ENCODE measurements at regions not wholly inside any gene's neighbourhood (a gene's known extent, or its start where the extent isn't known, plus 50 kb on each side); places are given as distances from the start of the nearest gene placed in this dataset.

DNA sequence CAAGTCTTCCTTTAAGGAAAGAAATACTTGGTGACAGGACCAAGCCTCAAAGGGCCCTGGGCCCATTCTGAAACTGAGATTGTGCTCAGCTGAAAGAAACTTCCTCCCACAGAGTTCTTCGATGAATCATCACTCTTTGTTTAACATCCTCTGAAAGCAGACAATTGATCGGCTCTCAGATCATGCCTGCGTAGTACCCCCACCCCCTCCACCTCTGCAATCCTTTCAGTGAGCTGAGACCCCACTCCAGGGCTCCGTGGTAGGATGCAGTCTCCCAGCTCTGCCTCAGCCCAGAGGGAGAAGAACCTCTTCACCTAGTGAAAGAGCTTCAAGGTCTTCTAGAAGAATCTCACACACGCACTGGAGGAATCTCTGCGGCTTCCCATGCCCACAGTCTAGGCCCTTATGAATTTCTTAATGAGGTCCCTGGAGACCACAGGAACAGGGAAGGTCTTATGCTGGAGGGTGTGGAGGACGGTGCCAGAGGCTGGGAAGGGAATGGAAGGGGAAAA, 104.9 kb upstream of the SOD1 start:
- Histone ChIP-seq H3K36me3 (no peaks in the 10 kb centered on the region), H3K9me3 (no peaks in the 10 kb centered on the region), H3K27ac (no peak overlapping the region), H3K4me3 (ENCODE audit: low read depth in 1 of 2, low read length in 1 of 2) (no peak overlapping the region), H3K27me3 (peaks cover 61% of the 10 kb centered on the region), H3K4me1 (ENCODE audit: control insufficient read depth in 1 of 2, insufficient read depth in 1 of 2, low read depth in 1 of 2, low read length in 1 of 2) (peaks cover 0 to 4% of the 10 kb centered on the region in 2 experiments)
- no peak for TF ChIP-seq CTCF (IDR thresholded peaks at IDR 0.05)

- peaks cover 0 to 4% of the 10 kb centered on the region in 2 experiments for H3K4me1 ChIP-seq (ENCODE audit: control insufficient read depth in 1 of 2, insufficient read depth in 1 of 2, low read depth in 1 of 2, low read length in 1 of 2)
- H3K4me3 ChIP-seq (ENCODE audit: low read depth in 1 of 2, low read length in 1 of 2), result no peak overlapping the region
- no peaks in the 10 kb centered on the region for H3K9me3 ChIP-seq
- H3K27me3 ChIP-seq, result peaks cover 55% of the 10 kb centered on the region
- H3K27ac ChIP-seq, result no peak overlapping the region
- no peak for TF ChIP-seq CTCF (IDR thresholded peaks at IDR 0.05)
- H3K36me3 ChIP-seq, result no peaks in the 10 kb centered on the region
These were observed 105.6 kb upstream of the SOD1 start for GRCh38 chr21:31553926-31554325.

DNA sequence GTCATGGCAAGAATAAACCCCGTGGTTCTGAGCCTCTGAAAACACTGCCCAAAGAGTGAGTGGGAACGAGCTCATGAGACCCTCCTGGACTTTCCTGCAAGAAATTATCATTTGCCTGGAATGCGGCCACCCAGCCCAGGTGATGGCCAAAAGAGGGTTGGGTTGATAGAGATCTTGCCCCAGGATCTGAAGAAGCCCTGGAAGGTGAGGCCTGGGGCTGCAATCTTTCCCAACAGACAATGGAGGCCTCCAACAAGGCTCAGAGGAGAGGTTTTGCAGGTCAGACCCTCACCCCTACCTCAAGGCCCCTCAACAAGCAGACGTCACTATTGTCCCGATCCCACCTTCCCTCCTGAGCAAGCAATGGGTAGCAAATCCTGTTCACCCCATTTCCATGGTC, 106.0 kb upstream of the SOD1 start:
- Histone ChIP-seq H3K27ac (no peak overlapping the region), H3K27me3 (peaks cover 50% of the 10 kb centered on the region), H3K4me3 (ENCODE audit: low read depth in 1 of 2, low read length in 1 of 2) (no peak overlapping the region), H3K9me3 (no peaks in the 10 kb centered on the region), H3K36me3 (no peaks in the 10 kb centered on the region), H3K4me1 (ENCODE audit: control insufficient read depth in 1 of 2, insufficient read depth in 1 of 2, low read depth in 1 of 2, low read length in 1 of 2) (peaks cover 0 to 3% of the 10 kb centered on the region in 2 experiments)
- no peak for TF ChIP-seq CTCF (IDR thresholded peaks at IDR 0.05)

GRCh38 chr21:31552826-31553225, 106.7 kb upstream of the SOD1 start:
- Histone ChIP-seq H3K9me3 (no peaks in the 10 kb centered on the region), H3K36me3 (no peaks in the 10 kb centered on the region), H3K27ac (no peak overlapping the region), H3K4me1 (ENCODE audit: control insufficient read depth in 1 of 2, insufficient read depth in 1 of 2, low read depth in 1 of 2, low read length in 1 of 2) (no peaks in the 10 kb centered on the region), H3K27me3 (peaks cover 44% of the 10 kb centered on the region), H3K4me3 (ENCODE audit: low read depth in 1 of 2, low read length in 1 of 2) (no peak overlapping the region)
- no peak for TF ChIP-seq CTCF (IDR thresholded peaks at IDR 0.05)

DNA sequence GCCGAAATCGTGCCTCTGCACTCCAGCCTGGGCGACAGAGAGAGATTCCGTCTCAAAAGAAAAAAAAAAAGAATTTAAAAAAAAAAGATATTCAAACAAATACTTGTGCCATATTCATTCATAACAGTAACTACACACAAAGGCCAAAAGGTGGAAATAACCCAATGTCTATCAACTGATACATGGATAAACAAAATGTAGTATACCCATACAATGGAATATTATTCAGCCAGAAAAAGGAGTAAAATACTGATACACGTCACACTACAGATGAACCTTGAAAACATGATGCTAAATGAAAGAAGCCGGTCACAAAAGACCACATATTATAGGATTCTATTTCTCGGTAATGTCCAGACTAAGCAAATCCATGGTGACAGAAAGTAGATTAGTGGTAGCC, 109.4 kb upstream of the SOD1 start:
- Histone ChIP-seq H3K9me3 (no peaks in the 10 kb centered on the region), H3K36me3 (no peaks in the 10 kb centered on the region), H3K27ac (no peak overlapping the region), H3K4me1 (ENCODE audit: control insufficient read depth in 1 of 2, insufficient read depth in 1 of 2, low read depth in 1 of 2, low read length in 1 of 2) (no peaks in the 10 kb centered on the region), H3K4me3 (ENCODE audit: low read depth in 1 of 2, low read length in 1 of 2) (no peak overlapping the region), H3K27me3 (peaks cover 16% of the 10 kb centered on the region)
- TF ChIP-seq CTCF (IDR thresholded peaks at IDR 0.05), result no peak

GRCh38 chr21:31548688-31549087, 110.8 kb upstream of the SOD1 start:
- Histone ChIP-seq H3K4me3 (ENCODE audit: low read depth in 1 of 2, low read length in 1 of 2) (no peak overlapping the region), H3K36me3 (no peaks in the 10 kb centered on the region), H3K27ac (no peak overlapping the region), H3K9me3 (no peaks in the 10 kb centered on the region), H3K4me1 (ENCODE audit: control insufficient read depth in 1 of 2, insufficient read depth in 1 of 2, low read depth in 1 of 2, low read length in 1 of 2) (no peaks in the 10 kb centered on the region), H3K27me3 (peaks cover 2% of the 10 kb centered on the region)
- no peak for TF ChIP-seq CTCF (IDR thresholded peaks at IDR 0.05)
